H1 (cell line): ENCODE measurements at regions not wholly inside any gene's neighbourhood (a gene's known extent, or its start where the extent isn't known, plus 50 kb on each side); places are given as distances from the start of the nearest gene placed in this dataset.

ENCODE experiments used
- CTCF ChIA-PET: fragments of 300-600 bp; sonication (Branson Sonifier 250); formaldehyde crosslinking; loops from one replicate; lab custom pipeline; 2021; ENCODE audit not compliant: partially characterized antibody; lab: Charles Lee
- POLR2A ChIA-PET: fragments of 300-600 bp; sonication (Branson Sonifier 250); formaldehyde crosslinking; loops from one replicate; lab custom pipeline; 2021; ENCODE audit warnings: inconsistent platforms; ENCODE audit not compliant: partially characterized antibody; lab: Charles Lee
- DNase-seq, 2 experiments: peaks; one replicate each; pipeline versions ENCODE4 v3.0.0 to v3.0.0-alpha.2; 2010 to 2022; ENCODE audit warnings: low spot score in 2 of 2, low read depth in 1 of 2, mixed read lengths in 1 of 2
- FAIRE-seq: peaks from 2 replicates; lab custom pipeline; 2011; peaks lifted over from hg19 to GRCh38; lab: Jason Lieb, UNC
- H2AFZ ChIP-seq: 2 replicates; pipeline ENCODE4 v1.8.1; 2012; ENCODE audit warnings: low read length, inconsistent platforms
- H2AK5ac ChIP-seq: 2 replicates; pipeline ENCODE4 v1.6.1; 2013; ENCODE audit warnings: low read depth, low read length
- H2BK120ac ChIP-seq: replicated peaks from 2 replicates; pipeline ENCODE3; 2013; ENCODE audit warnings: low read depth, low read length, inconsistent platforms
- H2BK12ac ChIP-seq: 2 replicates; pipeline ENCODE4 v1.6.1; 2013; ENCODE audit warnings: low read depth, low read length
- H2BK15ac ChIP-seq: 2 replicates; pipeline ENCODE4 v1.6.1; 2013; ENCODE audit warnings: low read length
- H2BK20ac ChIP-seq: 2 replicates; pipeline ENCODE4 v1.6.1; 2013; ENCODE audit warnings: low read length
- H2BK5ac ChIP-seq: 2 replicates; pipeline ENCODE4 v1.6.1; 2013; ENCODE audit warnings: low read depth, low read length
- H3K14ac ChIP-seq: 2 replicates; pipeline ENCODE4 v1.6.1; 2013; ENCODE audit warnings: inconsistent platforms; ENCODE audit not compliant: insufficient read length
- H3K18ac ChIP-seq: 2 replicates; pipeline ENCODE4 v1.6.1; 2013; ENCODE audit warnings: low read length; ENCODE audit errors: extremely low read depth
- H3K23ac ChIP-seq: 2 replicates; pipeline ENCODE4 v1.6.1; 2013; ENCODE audit warnings: inconsistent platforms; ENCODE audit not compliant: insufficient read length
- H3K23me2 ChIP-seq: 2 replicates; pipeline ENCODE4 v1.6.1; 2013; ENCODE audit warnings: low read depth, low read length
- H3K27ac ChIP-seq: 2 replicates; pipeline ENCODE4 v1.6.1; 2011; ENCODE audit warnings: low read depth, low read length, inconsistent platforms
- H3K27me3 ChIP-seq, 4 experiments: replicated peaks in 1 of 4; 1 replicate in 1 of 4; 2 replicates in 3 of 4; pipeline versions ENCODE4 v1.6.1 to v1.8.1; 2011 to 2013; ENCODE audit warnings: low read length in 3 of 4, mild to moderate bottlenecking in 3 of 4, inconsistent platforms in 2 of 4, mixed read lengths in 2 of 4, moderate library complexity in 1 of 4; ENCODE audit not compliant: control insufficient read depth in 3 of 4, insufficient read depth in 3 of 4; ENCODE audit errors: extremely low read depth in 1 of 4
- H3K36me3 ChIP-seq, 4 experiments: 2 replicates each; pipeline versions ENCODE4 v1.6.1 to v1.8.1; 2011 to 2013; ENCODE audit warnings: mild to moderate bottlenecking in 4 of 4, low read length in 3 of 4, moderate library complexity in 2 of 4, control low read depth in 1 of 4, inconsistent platforms in 1 of 4; ENCODE audit not compliant: insufficient read depth in 4 of 4, control insufficient read depth in 2 of 4
- H3K4ac ChIP-seq: replicated peaks from 2 replicates; pipeline ENCODE3; 2013; ENCODE audit warnings: low read length, low read depth, mixed read lengths, inconsistent platforms; ENCODE audit not compliant: insufficient read length
- H3K4me1 ChIP-seq, 4 experiments: replicated peaks in 1 of 4; 1 replicate in 1 of 4; 2 replicates in 3 of 4; pipeline versions ENCODE4 v1.6.1 to v1.8.1; 2011 to 2013; ENCODE audit warnings: low read length in 3 of 4, inconsistent platforms in 2 of 4, mixed read lengths in 1 of 4; ENCODE audit not compliant: insufficient read depth in 4 of 4, control insufficient read depth in 3 of 4
- H3K4me2 ChIP-seq, 2 experiments: 2 replicates each; pipeline versions ENCODE4 v1.6.1 to v1.8.1; 2011 to 2013; ENCODE audit warnings: low read depth in 2 of 2, low read length in 2 of 2, control low read depth in 1 of 2, inconsistent platforms in 1 of 2, mild to moderate bottlenecking in 1 of 2; ENCODE audit not compliant: insufficient read depth in 1 of 2
- H3K4me3 ChIP-seq, 4 experiments: fragments of 200-600, 300-600 bp in 1 of 4; sonication (generic), shearing (Covaris generic), sonication (Bioruptor Twin) in 1 of 4; 2 replicates each; pipeline versions ENCODE4 v1.5.1 to v1.8.1; 2011 to 2016; ENCODE audit warnings: low read length in 4 of 4, low read depth in 3 of 4, control low read depth in 2 of 4, inconsistent platforms in 2 of 4, mild to moderate bottlenecking in 2 of 4, mixed read lengths in 1 of 4, moderate library complexity in 1 of 4; ENCODE audit not compliant: insufficient read depth in 2 of 4; ENCODE audit errors: extremely low read depth in 1 of 4
- H3K56ac ChIP-seq: replicated peaks from 2 replicates; pipeline ENCODE3; 2013; ENCODE audit warnings: low read depth, mild to moderate bottlenecking, mixed read lengths, low read length, inconsistent platforms; ENCODE audit not compliant: insufficient read length
- H3K79me1 ChIP-seq: 2 replicates; pipeline ENCODE4 v1.6.1; 2013; ENCODE audit warnings: low read depth, low read length, control low read depth
- H3K79me2 ChIP-seq, 2 experiments: 2 replicates each; pipeline versions ENCODE4 v1.6.1 to v1.8.1; 2012 to 2013; ENCODE audit warnings: low read length in 2 of 2, mild to moderate bottlenecking in 2 of 2, inconsistent platforms in 1 of 2; ENCODE audit not compliant: insufficient read depth in 2 of 2, control insufficient read depth in 1 of 2
- H3K9ac ChIP-seq, 4 experiments: replicated peaks in 1 of 4; 1 replicate in 1 of 4; 2 replicates in 3 of 4; pipeline versions ENCODE4 v1.6.1 to v1.8.1; 2011 to 2013; ENCODE audit warnings: low read depth in 3 of 4, low read length in 3 of 4, control low read depth in 2 of 4, mild to moderate bottlenecking in 2 of 4, moderate library complexity in 2 of 4, inconsistent platforms in 1 of 4; ENCODE audit errors: extremely low read depth in 1 of 4
- H3K9me3 ChIP-seq, 2 experiments: 2 replicates each; pipeline versions ENCODE4 v1.6.1 to v1.8.1; 2012 to 2013; ENCODE audit warnings: mild to moderate bottlenecking in 2 of 2, moderate library complexity in 2 of 2, control low read depth in 1 of 2, inconsistent platforms in 1 of 2, low read depth in 1 of 2, low read length in 1 of 2, mixed read lengths in 1 of 2; ENCODE audit not compliant: insufficient read depth in 2 of 2
- H4K20me1 ChIP-seq, 2 experiments: replicated peaks in 1 of 2; 2 replicates each; pipeline versions ENCODE3 to v1.8.1; 2011 to 2013; ENCODE audit warnings: inconsistent platforms in 2 of 2, low read length in 2 of 2, mild to moderate bottlenecking in 1 of 2; ENCODE audit not compliant: insufficient read depth in 2 of 2, control insufficient read depth in 1 of 2
- H4K5ac ChIP-seq: 2 replicates; pipeline ENCODE4 v1.6.1; 2013; ENCODE audit warnings: low read length, low read depth, mixed read lengths, inconsistent platforms; ENCODE audit not compliant: insufficient read length
- H4K8ac ChIP-seq: 2 replicates; pipeline ENCODE4 v1.8.0; 2013; ENCODE audit warnings: mild to moderate bottlenecking, moderate library complexity, low read length, inconsistent platforms; ENCODE audit not compliant: insufficient read depth; ENCODE audit errors: extremely low read depth
- H4K91ac ChIP-seq: replicated peaks from 2 replicates; pipeline ENCODE3; 2013; ENCODE audit warnings: low read length, mixed read lengths, inconsistent platforms; ENCODE audit not compliant: insufficient read length
- BACH1 ChIP-seq: IDR thresholded peaks from 2 replicates; pipeline ENCODE4 v1.6.1; 2012; ENCODE audit warnings: low read length, improper control_type of control experiment
- CBX5 ChIP-seq: fragments of 300-800, 300-1000 bp; sonication (generic); IDR thresholded peaks from 2 replicates; pipeline ENCODE4 v1.7.1; 2016; ENCODE audit warnings: antibody characterized with exemption, low read length, low read depth
- CEBPB ChIP-seq: IDR thresholded peaks from 2 replicates; pipeline ENCODE4 v1.6.1; 2012; ENCODE audit warnings: low read depth, low read length
- CHD1 ChIP-seq: IDR thresholded peaks from 2 replicates; pipeline ENCODE4 v1.6.1; 2012; ENCODE audit warnings: low read depth, low read length, improper control_type of control experiment
- CTCF ChIP-seq, 3 experiments: IDR thresholded peaks; 1 replicate in 2 of 3; 2 replicates in 1 of 3; pipeline versions ENCODE4 v1.5.1 to v1.6.1; 2011; ENCODE audit warnings: low read length in 3 of 3, mild to moderate bottlenecking in 3 of 3, inconsistent platforms in 2 of 3, low read depth in 1 of 3, moderate library complexity in 1 of 3; ENCODE audit not compliant: insufficient read depth in 1 of 3; ENCODE audit errors: control extremely low read depth in 1 of 3
- POU5F1 ChIP-seq: IDR thresholded peaks from 2 replicates; pipeline ENCODE4 v1.6.1; 2011; ENCODE audit warnings: low read depth, mild to moderate bottlenecking, low read length, moderate library complexity
- RAD21 ChIP-seq, 2 experiments: IDR thresholded peaks in 1 of 2; conservative IDR thresholded peaks in 1 of 2; 2 replicates each; pipeline ENCODE4 v1.6.1; 2011; ENCODE audit warnings: low read depth in 2 of 2, low read length in 2 of 2, improper control_type of control experiment in 1 of 2, inconsistent platforms in 1 of 2, mild to moderate bottlenecking in 1 of 2, moderate library complexity in 1 of 2
- SIRT6 ChIP-seq: IDR thresholded peaks from one replicate; pipeline ENCODE4 v1.7.1; 2012; ENCODE audit warnings: low read length, inconsistent platforms
- TCF12 ChIP-seq: IDR thresholded peaks from 2 replicates; pipeline ENCODE4 v1.6.1; 2011; ENCODE audit warnings: low read depth, mild to moderate bottlenecking, low read length
- TEAD4 ChIP-seq: IDR thresholded peaks from 2 replicates; pipeline ENCODE4 v1.6.1; 2012; ENCODE audit warnings: low read depth, low read length, inconsistent platforms, mixed read lengths
- YY1 ChIP-seq: IDR thresholded peaks from 2 replicates; pipeline ENCODE4 v1.6.1; 2011; ENCODE audit warnings: low read depth, mild to moderate bottlenecking, low read length
- WGBS, 2 experiments: shearing (Covaris generic) in 1 of 2; methylation state at CpG; one replicate each; pipeline versions ENCODE4 v1.1.6 to v1.1.7; 2013 to 2015; ENCODE audit warnings: low lambda C conversion rate in 2 of 2, mixed read lengths in 2 of 2, inconsistent platforms in 1 of 2, low coverage in 1 of 2, missing lambda C conversion rate in 1 of 2; ENCODE audit not compliant: insufficient replicate concordance in 2 of 2, insufficient coverage in 1 of 2, insufficient read length in 1 of 2; ENCODE audit errors: extremely low coverage in 1 of 2, missing lambda C conversion rate in 1 of 2; 5-methylcytosine and 5-hydroxymethylcytosine counted together

DNA sequence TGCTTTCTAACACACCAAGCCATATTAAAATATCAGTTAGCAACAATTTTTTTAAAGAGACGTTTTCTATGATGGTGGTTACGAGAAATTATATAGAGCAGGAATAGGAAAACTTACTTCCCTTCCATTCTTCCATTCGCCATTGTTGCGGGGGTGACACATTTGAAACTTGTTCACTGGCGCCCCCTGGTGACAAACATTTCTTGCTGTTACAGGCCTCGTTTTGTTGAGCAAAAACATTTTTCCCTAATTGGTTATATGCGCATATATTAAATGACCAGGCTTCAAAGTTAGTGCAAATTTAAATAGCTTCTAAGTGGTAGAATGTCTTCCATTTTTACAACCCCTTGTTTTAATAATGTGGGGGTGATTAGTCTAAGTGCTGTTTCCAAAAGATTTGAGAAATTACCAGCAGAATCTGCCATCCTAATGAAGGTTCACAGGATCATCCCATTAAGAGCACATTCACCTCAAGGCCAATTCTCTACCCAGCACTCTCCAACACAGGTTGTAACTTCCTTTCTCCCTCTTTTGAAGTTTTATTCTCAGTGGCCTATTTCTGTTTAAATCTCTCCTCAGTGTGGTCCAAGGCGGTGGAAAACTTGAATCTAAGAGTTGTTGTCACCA, 1124.7 kb downstream of the FLRT2 start:
- Histone ChIP-seq H2AFZ (no peak overlapping the region), H4K20me1 (no peaks in the 10 kb centered on the region), H4K5ac (no peak overlapping the region), H2BK120ac (no peak overlapping the region), H3K79me1 (no peaks in the 10 kb centered on the region), H3K14ac (no peak overlapping the region), H3K4ac (no peak overlapping the region), H2BK5ac (no peak overlapping the region), H3K27me3 (no peaks in the 10 kb centered on the region), H3K9ac (no peak overlapping the region), H4K91ac (no peak overlapping the region), H4K8ac (no peak overlapping the region), H3K79me2 (no peaks in the 10 kb centered on the region), H3K23me2 (no peaks in the 10 kb centered on the region), H3K9me3 (no peaks in the 10 kb centered on the region), H3K36me3 (no peaks in the 10 kb centered on the region), H3K18ac (no peak overlapping the region), H3K4me3 (no peak overlapping the region), H3K4me2 (no peak overlapping the region), H2BK20ac (no peak overlapping the region), H3K23ac (no peak overlapping the region), H2BK15ac (no peak overlapping the region), H3K4me1 (no peaks in the 10 kb centered on the region), H3K56ac (no peak overlapping the region), H3K27ac (no peak overlapping the region), H2AK5ac (no peak overlapping the region), H2BK12ac (no peak overlapping the region)
- 54% methylated on average over 8 of the region's 8 CpGs; no CpG with 5 or more reads in 1 of the 2 experiments for WGBS, 2 experiments
- FAIRE-seq (no peak), DNase-seq (peak in 1 of 2 experiments; percentile 89)
- TF ChIP-seq POU5F1 (peak; percentile 92), SIRT6 (no peak), CEBPB (0 out of 2 replicates have a peak, but pooled peaks have one; percentile 9), BACH1 (no peak), TEAD4 (peak; percentile 87), CHD1 (no peak), CBX5 (no peak), TCF12 (no peak), CTCF (IDR thresholded peaks at IDR 0.05; ENCODE audit: control extremely low read depth in 1 of 3, insufficient read depth in 1 of 3, low read depth in 1 of 3, low read length in 3 of 3) (peak; percentile 43 to 58 (median 52)), RAD21 (IDR thresholded peaks at IDR 0.05 in 1 of 2, conservative IDR thresholded peaks at IDR 0.05 in 1 of 2; ENCODE audit: low read depth in 2 of 2, low read length in 2 of 2) (peak; percentile 67 to 69), YY1 (peak; percentile 75)
- POLR2A ChIA-PET = interaction anchor here (0.6 kb wide), 1 partner anchor 609 kb away, joined by 4 read pairs; no protein-coding TSS in a partner anchor
- CTCF ChIA-PET = interaction anchor here (0.6 to 2.6 kb wide), 21 partner anchors 9 to 784 kb away, joined by 3 to 31 read pairs (median 4); no protein-coding TSS in a partner anchor
